ENCODE measurements at regions not wholly inside any gene's neighbourhood (a gene's known extent, or its start where the extent isn't known, plus 50 kb on each side); places are given as distances from the start of the nearest gene placed in this dataset.

DNA sequence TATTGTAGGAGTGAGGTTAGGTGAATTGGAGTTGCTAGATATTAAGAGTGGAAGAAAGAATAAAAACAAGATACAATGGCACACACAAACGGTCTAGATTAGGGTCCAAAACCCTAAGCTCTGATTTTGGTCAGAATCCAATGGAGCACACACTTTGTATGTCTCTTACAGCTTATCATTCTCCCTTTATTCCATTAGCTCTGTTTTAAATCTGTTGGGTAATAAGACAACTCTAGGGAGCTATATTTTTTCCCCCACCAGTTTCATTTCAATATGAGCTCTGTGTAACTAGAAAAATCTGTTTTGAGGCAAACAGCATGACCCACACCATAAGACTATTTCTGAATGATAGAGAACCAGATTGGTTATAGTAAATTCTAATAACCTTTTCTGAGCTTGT lies 465.6 kb downstream of the ADGRL2 start:
- no peak for DNase-seq (ENCODE audit: low read depth)
- in situ Hi-C loops (cut with HindIII; ENCODE audit: low pct_unique_long_range_greater_than_20kb, low sequenced_read_pairs), result no loop called here

DNA sequence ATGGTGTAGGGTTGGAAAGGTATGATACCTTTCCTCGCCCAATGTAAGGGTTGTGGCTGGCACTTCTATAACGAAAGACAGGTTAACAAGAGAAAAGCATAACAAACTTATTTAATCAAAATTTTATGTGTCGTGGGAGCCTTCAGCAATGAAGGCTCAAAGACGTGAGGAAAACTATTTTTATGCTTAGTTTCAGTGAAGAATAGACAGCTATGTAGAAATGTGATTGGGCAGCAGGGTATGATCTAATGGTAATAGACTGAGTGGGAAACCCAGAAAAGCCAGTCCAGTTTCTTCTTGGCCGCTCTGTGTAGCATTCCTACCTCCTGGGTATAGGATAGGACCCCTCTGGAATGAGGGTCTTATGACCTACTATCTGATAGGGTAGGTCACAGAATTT lies 464.7 kb downstream of the ADGRL2 start:
- in situ Hi-C loops (cut with HindIII; ENCODE audit: low pct_unique_long_range_greater_than_20kb, low sequenced_read_pairs), result no loop called here

DNA sequence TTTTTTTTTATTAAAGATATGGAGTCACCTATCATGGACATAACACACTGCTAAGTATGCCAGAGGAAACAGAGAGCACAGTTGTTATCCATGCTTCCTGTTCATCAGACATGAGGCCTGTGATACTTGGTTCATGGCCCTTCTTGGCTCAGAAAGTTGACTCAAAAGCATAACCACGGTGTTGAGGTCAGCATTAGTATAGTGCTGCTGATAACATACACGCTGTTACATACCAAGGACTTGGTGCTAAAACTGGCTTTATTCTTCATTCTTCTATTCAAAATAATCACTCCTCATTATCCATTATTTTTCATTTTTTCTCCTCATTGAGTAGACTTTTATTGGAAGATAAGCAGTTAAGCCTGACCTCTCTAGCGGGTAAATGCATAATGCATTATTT lies 464.1 kb downstream of the ADGRL2 start:
- no peak for DNase-seq (ENCODE audit: low read depth)
- in situ Hi-C loops (cut with HindIII; ENCODE audit: low pct_unique_long_range_greater_than_20kb, low sequenced_read_pairs), result no loop called here

More for the DNA sequence above, 464.7 kb downstream of the ADGRL2 start:
- DNase-seq (ENCODE audit: low read depth), result no peak

DNA sequence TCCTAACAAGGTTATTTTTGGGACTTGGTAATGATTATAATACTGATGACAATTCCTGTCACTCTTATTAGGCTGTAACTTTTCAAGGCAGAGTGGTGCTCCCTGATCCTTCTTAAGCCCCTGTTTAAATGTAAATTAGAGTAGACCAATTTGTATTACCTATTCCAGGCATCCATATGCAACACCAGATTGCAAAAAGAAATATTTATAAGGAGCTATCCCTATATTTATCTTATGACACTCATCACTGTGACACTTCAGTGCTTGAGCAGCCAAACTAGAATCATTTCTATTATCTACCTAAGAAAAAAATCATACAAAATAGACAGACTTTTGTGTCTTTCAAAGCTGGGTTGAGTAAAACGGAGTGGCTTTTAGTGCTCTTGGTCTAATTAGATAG lies 462.7 kb downstream of the ADGRL2 start:
- no peak for DNase-seq (ENCODE audit: low read depth)
- in situ Hi-C loops (cut with HindIII; ENCODE audit: low pct_unique_long_range_greater_than_20kb, low sequenced_read_pairs), result no loop called here

DNA sequence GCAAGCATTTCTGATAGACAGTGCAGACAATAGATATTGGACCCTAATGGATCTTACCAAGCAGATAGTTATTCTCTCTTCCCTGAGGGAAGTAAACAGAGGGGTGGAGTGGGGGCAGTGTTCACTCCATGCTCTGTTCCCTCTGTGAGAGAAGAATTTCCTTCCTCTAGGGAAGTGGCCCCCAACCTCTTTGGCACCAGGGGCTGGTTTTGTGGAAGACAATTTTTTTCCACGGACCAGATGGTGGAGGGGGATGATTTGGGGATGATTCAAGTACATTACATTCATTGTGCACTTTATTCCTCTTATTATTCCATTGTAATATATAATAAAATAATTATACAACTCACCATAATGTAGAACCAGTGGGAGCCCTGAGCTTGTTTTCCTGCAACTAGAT lies 459.9 kb downstream of the ADGRL2 start:
- in situ Hi-C loops (cut with HindIII; ENCODE audit: low pct_unique_long_range_greater_than_20kb, low sequenced_read_pairs), result no loop called here
- DNase-seq (ENCODE audit: low read depth), result no peak

DNA sequence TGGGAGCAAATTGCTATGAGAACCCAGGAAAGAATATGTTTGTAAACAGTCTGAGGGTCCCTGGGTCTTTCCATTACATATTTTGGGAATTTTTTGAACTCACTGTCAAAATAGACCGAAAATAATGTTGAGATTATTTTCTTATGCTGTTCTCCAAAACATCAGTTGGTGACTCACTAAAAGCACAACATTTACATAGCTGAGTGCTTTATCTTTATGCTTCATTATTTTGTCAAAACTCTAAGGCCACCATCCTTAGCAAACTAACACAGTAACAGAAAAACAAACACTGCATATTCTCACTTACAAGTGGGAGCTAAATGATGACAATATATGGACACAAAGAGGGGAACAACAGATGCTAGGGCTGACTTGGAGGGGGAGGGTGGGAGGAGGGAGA lies 459.3 kb downstream of the ADGRL2 start:
- no peak for DNase-seq (ENCODE audit: low read depth)
- in situ Hi-C loops (cut with HindIII; ENCODE audit: low pct_unique_long_range_greater_than_20kb, low sequenced_read_pairs), result no loop called here

DNA sequence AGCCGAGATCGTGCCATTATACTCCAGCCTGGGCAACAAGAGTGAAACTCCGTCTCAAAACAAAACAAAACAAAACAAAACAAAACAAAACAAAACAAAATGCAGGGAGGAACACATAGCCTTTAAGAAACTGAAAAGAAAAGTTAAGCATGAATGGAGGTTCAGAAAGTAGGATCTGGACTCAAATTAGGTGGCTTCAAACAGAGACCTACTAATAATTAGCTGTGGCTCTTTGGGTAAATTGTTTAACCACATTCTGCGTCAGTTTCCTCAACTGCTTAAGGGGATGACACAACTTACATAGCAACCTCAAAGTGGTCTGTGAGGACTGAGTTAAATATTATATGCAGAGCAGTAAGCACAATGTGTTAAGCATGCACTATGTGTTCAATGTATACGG lies 458.2 kb downstream of the ADGRL2 start:
- in situ Hi-C loops (cut with HindIII; ENCODE audit: low pct_unique_long_range_greater_than_20kb, low sequenced_read_pairs), result no loop called here
- DNase-seq (ENCODE audit: low read depth), result no peak

DNA sequence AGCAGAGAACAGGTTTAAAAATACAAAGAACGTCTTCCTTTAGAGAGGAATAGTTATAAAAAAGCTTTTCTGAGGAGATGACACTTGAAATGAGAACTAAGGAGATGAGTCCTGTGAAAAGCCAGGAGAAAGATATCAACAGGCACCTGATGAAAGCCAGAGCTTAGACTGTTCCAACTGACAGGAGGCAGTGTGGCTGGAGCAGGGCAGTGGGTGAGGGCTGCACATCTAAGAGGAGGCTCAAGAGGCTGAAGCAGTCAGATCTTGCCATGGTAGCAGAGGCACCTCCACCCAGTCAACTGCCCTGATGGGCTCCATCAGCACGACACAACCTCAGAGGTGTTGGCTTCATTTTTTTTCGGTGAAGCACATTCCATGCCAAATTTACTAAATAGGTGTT lies 445.3 kb downstream of the ADGRL2 start:
- in situ Hi-C loops (cut with HindIII; ENCODE audit: low pct_unique_long_range_greater_than_20kb, low sequenced_read_pairs), result no loop called here

DNA sequence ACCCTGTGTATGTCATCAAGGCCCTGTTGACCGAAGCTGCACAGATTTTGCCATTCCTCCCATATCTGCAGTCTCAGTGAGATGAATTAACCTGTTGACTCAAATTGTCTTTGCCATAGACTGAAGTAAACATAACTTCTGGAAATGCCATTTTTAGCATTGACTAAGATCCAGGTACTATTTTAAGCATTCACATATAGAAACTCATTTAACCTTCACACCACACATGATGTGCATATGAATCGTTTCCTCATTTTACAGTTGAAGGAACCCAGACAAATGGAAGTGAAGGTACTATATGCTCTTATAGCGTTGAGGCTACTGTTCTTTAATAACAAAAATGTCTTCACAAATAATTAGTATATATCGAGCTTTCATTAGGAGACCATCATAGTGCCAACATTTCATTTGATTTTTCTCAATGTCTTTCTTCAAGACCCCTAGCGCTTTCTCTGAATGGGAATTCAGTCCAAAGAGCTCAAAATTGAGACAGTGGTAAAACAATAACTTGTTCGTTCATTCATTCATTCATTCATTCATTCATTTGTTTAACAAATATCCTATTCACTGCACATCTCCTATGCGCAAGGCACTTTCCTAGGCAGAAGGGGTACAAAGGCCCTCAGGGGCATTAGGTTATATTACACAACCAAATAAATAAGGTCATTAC lies 444.7 kb downstream of the ADGRL2 start:
- no peak for DNase-seq (ENCODE audit: low read depth)
- in situ Hi-C loops (cut with HindIII; ENCODE audit: low pct_unique_long_range_greater_than_20kb, low sequenced_read_pairs), result no loop called here

More for the DNA sequence above, 445.3 kb downstream of the ADGRL2 start:
- DNase-seq (ENCODE audit: low read depth), result no peak

DNA sequence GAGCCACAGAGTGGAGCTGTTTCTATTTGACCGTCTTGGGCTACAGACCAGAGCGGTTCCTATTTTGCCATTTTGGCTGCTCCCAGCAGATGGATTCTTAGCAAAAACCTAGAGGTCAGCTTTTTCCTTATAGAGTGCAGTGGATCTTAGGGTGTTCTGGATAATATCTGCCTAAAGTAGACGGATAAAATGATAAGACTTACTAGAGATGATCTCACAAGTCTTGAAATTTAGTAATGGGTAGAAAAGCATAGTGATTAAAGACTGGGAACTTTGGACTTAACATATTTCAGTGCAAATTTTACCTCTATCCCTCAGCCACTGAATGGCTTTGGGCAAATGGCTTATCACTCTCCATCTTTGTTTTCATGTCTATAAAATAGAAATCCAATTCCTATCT lies 439.8 kb downstream of the ADGRL2 start:
- in situ Hi-C loops (cut with HindIII; ENCODE audit: low pct_unique_long_range_greater_than_20kb, low sequenced_read_pairs), result no loop called here
- no peak for DNase-seq (ENCODE audit: low read depth)

DNA sequence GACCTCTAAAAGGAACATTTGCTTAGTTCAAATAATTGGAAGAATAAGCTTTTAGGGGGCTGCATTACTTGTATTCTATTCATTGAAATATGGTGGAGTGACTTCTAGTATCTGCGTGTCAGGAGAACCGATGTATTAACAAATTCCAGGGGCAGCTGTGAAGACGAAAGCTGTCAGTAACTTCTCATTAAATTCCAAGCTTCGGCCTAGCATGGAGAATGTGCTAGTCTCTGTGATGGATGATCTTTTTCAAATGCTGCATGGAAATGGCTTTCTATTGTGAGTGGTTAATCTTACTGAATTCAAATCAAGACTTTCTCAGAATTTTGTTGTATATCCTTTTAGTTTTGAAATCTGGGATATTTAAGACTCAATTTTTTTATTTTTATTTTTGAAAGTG lies 429.9 kb downstream of the ADGRL2 start:
- in situ Hi-C loops (cut with HindIII; ENCODE audit: low pct_unique_long_range_greater_than_20kb, low sequenced_read_pairs), result no loop called here
- DNase-seq (ENCODE audit: low read depth), result no peak

DNA sequence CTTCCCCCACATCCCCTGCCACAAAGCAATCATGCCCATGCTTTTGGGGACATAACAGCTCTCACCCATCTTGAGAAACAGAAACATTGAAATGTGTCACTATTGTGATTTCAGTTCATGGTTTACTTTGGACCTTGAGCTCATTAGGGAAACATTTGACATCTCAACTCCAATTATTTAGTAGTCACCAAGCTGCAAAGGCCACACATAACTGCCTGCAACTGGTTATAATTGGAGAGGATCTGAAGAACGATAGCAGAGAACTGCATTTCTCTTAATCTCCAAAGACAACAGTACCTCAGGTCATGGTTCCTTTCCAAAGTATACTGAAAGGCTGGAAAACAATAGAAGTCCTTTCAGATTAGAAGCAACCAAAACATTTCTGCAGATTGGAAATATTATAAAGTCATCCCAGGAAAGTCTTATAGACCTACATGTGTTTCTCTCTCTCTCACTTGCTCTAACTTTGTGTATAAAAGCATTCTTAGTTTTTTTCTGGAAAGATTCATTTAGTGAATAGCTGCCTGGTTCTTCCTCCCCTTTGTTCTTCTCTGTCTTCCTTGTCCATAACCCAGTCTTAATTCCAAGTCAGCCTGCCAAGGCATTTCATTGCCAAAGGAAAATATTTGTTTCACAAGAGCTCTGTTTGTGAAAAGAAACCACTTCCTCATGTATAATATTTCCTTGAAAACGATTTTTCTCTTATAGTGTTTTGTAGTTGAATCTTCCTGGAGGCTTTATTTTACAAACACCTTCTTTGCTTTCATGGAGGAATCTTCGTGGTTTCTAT lies 426.8 kb downstream of the ADGRL2 start:
- in situ Hi-C loops (cut with HindIII; ENCODE audit: low pct_unique_long_range_greater_than_20kb, low sequenced_read_pairs), result no loop called here
- no peak for DNase-seq (ENCODE audit: low read depth)

DNA sequence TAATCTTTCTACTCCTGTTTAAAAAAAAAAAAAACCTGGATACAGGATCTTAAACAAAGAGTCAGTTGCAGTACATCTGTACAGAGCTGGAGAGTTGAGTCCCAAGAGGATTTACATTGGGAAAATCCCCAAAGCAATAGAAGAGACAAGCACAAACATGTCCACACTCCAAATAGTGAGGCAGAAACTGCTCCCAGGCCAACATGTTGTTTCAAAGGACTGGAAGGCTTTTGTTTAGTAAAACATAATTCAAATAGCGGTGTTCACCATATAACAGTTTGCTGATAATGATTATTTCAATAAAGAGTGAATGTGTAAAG lies 425.4 kb downstream of the ADGRL2 start:
- in situ Hi-C loops (cut with HindIII; ENCODE audit: low pct_unique_long_range_greater_than_20kb, low sequenced_read_pairs), result no loop called here
- DNase-seq (ENCODE audit: low read depth), result no peak

DNA sequence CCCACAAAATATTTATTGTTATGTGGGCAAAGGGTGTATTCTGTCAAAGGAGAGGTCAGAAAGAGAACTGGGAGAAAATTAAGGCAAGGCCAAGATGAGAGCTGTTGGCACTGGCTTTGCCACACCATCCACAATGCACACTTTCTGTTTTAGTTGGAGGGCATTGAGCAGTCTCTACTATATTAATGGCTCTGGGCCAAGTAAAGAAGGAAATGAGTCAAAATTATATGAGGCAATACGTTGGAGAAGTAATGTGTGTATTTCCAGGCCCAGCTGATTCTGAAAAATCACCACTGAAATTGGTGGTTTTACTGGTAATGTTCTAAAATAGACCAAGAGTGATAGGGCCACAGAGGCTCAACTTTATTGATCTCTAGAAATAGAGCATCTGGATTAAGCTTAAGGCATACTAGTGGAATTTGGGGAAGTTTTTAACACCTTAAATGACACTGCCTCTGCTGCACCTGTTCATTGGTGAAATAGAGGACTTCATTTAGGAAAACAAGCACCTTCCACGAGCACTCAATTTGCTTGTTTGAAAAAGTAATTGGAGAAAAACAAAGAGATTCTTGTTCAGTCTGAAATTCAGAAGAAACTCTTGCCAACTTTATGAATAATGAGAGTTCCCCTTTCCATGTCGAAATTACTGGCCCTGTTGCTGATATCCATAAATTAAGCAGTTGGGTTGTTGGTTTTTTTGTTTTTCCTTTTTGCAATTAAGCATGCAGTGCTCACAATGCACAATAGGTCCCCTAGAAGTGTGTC lies 424.9 kb downstream of the ADGRL2 start:
- in situ Hi-C loops (cut with HindIII; ENCODE audit: low pct_unique_long_range_greater_than_20kb, low sequenced_read_pairs), result no loop called here
- DNase-seq (ENCODE audit: low read depth), result no peak

DNA sequence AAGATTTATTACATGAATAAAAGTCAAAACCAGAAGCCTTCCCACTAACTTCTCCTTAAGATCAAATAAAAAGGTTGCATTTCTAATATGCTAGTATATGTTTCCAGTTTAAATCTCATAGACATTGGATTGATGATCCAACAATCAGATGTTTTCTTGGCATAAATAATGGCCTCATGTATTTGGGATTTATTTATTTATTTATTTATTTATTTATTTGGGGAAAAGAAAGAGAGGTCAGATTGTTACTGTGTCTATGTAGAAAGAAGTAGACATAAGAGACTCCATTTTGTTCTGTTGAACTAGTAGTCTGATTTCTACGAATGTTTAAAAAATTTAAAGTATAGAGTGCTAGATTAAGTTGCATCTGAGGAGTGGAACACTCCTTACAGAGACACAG lies 422.4 kb downstream of the ADGRL2 start:
- DNase-seq (ENCODE audit: low read depth), result no peak
- in situ Hi-C loops (cut with HindIII; ENCODE audit: low pct_unique_long_range_greater_than_20kb, low sequenced_read_pairs), result no loop called here

DNA sequence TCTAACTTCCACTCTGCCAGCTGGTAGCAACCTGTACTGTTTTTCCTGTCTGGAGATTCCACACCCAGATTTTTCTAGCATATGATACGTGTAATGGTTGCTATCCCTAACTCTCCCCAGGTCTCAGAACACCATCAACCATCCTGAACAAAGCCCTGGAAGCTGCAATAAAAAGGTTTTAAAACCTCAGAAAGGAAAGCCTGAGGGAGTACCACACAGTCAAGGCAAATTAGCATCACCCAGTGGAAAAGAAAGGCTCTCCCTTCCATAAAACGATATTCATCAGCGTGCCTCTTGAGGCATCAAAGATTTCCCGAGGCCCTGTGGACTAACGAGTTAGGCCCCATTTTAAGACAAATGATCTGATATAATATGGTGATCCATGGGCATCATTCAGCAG lies 421.0 kb downstream of the ADGRL2 start:
- no peak for DNase-seq (ENCODE audit: low read depth)
- in situ Hi-C loops (cut with HindIII; ENCODE audit: low pct_unique_long_range_greater_than_20kb, low sequenced_read_pairs), result no loop called here

DNA sequence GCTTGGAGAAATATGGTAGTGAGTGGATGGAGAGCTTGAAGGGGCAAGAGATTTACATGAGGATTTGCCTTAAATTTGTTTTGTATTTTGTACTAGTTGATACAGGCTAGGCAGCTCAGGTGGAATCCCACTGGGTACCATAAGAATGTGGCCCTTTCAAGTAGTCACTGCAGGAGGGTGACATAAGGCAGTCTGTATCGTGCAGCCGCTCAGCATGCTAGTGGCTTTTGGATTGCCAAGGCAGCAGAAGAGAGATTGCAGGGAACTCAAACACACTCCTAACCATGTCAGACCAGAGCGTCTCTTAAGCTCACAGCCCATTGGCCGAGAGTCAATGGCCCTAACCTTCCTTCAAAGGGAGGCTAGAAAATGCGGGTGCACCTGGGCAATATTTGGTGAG lies 420.0 kb downstream of the ADGRL2 start:
- in situ Hi-C loops (cut with HindIII; ENCODE audit: low pct_unique_long_range_greater_than_20kb, low sequenced_read_pairs), result no loop called here
- no peak for DNase-seq (ENCODE audit: low read depth)

DNA sequence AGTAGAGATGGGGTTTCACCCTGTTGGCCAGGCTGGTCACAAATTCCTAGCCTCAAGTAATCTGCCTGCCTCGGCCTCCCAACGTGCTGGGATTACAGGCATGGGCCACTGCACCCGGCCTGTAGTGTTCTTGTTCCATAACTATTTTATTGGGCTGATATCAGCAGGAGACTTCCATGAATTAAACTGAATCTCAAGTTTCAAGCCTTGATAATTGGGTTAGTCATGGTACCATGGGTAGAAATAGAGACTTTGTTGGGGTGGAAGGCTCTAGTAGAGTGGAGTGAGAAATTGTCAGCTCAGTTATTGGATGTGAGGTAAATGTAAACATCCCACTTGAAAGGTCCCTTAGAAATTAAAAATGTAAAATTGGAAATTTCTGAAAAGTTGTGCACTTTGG lies 419.1 kb downstream of the ADGRL2 start:
- no peak for DNase-seq (ENCODE audit: low read depth)
- in situ Hi-C loops (cut with HindIII; ENCODE audit: low pct_unique_long_range_greater_than_20kb, low sequenced_read_pairs), result no loop called here

DNA sequence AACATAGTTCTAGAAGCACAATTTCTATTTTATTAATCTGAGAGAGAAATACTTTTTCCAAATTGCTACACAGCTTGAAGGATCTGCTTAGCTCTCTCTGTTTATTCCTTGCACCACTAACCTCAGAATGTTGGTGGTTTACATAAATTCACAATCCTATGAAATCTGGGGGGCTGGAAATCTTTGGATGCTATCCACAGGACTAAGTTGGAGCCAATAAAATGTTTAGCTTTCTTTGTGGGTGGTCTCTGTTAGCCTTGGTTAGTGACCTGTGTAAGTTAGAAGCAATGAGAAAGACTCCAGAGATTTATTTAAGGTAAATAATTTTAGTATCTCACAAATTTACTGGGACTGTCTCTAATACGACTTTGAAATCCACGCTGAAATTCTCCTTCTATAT lies 418.1 kb downstream of the ADGRL2 start:
- in situ Hi-C loops (cut with HindIII; ENCODE audit: low pct_unique_long_range_greater_than_20kb, low sequenced_read_pairs), result no loop called here
- no peak for DNase-seq (ENCODE audit: low read depth)

DNA sequence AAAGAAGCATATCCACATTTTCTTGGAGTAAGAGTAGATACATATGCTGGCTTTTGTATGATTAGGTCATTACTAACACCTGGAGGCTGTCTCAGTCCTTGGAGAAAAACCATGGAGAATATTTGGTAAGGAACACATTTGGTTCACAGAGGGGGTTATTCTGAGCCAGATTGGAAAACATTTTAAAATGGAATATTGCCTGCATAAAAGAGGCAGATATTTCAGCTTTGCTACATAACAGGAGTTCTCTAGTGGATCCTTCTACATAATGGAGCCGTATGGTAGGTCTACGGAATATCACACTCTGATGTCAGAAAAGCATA lies 415.1 kb downstream of the ADGRL2 start:
- no peak for DNase-seq (ENCODE audit: low read depth)
- in situ Hi-C loops (cut with HindIII; ENCODE audit: low pct_unique_long_range_greater_than_20kb, low sequenced_read_pairs), result no loop called here

All from Caki2 (cell line).